Neural cell (in vitro differentiated cells): ENCODE measurements at regions not wholly inside any gene's neighbourhood (a gene's known extent, or its start where the extent isn't known, plus 50 kb on each side); places are given as distances from the start of the nearest gene placed in this dataset.

Experiments
- H2AFZ ChIP-seq: fragments of 200-600, 300-800 bp; sonication (generic), shearing (Covaris generic); 2 replicates; pipeline ENCODE4 v1.6.0; 2014; ENCODE audit warnings: low read depth, mild to moderate bottlenecking, antibody characterized with exemption, low read length, moderate library complexity
- H3F3A ChIP-seq: fragments of 200-600 bp; shearing (Covaris generic); 2 replicates; pipeline ENCODE4 v1.6.1; 2016; ENCODE audit warnings: mild to moderate bottlenecking, moderate library complexity, mixed read lengths, antibody characterized with exemption, low read length; ENCODE audit not compliant: insufficient read depth, poor library complexity, severe bottlenecking
- H3K27ac ChIP-seq: fragments of 200-600, 300-800 bp; sonication (generic), shearing (Covaris generic); 2 replicates; pipeline ENCODE4 v1.5.1; 2014; ENCODE audit warnings: mild to moderate bottlenecking, low read length, moderate library complexity
- H3K27me3 ChIP-seq: fragments of 300-800, 200-600 bp; sonication (generic), shearing (Covaris generic); 2 replicates; pipeline ENCODE4 v1.6.0; 2014; ENCODE audit warnings: mild to moderate bottlenecking, low read depth, low read length, moderate library complexity; ENCODE audit not compliant: insufficient read depth
- H3K36me3 ChIP-seq: fragments of 300-800, 200-600 bp; sonication (generic), shearing (Covaris generic); 2 replicates; pipeline ENCODE4 v1.5.1; 2014; ENCODE audit warnings: mild to moderate bottlenecking, antibody characterized with exemption, low read length, moderate library complexity; ENCODE audit not compliant: insufficient read depth
- H3K4me2 ChIP-seq: fragments of 300-800, 200-600 bp; sonication (generic), shearing (Covaris generic); 2 replicates; pipeline ENCODE4 v1.6.0; 2014; ENCODE audit warnings: mild to moderate bottlenecking, low read length
- H3K4me3 ChIP-seq: fragments of 300-800, 200-600 bp; sonication (generic), shearing (Covaris generic); 2 replicates; pipeline ENCODE4 v1.5.1; 2014; ENCODE audit warnings: mild to moderate bottlenecking, low read length, moderate library complexity
- H3K79me2 ChIP-seq: fragments of 200-600 bp; shearing (Covaris generic); replicated peaks from 2 replicates; pipeline ENCODE4 v1.6.0; 2014; ENCODE audit warnings: mild to moderate bottlenecking, low read length, moderate library complexity; ENCODE audit not compliant: insufficient read depth
- H3K9ac ChIP-seq: fragments of 300-800, 200-600 bp; sonication (generic), shearing (Covaris generic); 2 replicates; pipeline ENCODE4 v1.6.1; 2016; ENCODE audit warnings: mild to moderate bottlenecking, low read length, mixed read lengths
- H3K9me2 ChIP-seq: fragments of 200-600 bp; shearing (Covaris generic); 2 replicates; pipeline ENCODE4 v1.6.1; 2016; ENCODE audit warnings: mild to moderate bottlenecking, low read length, mixed read lengths; ENCODE audit not compliant: insufficient read depth
- H3K9me3 ChIP-seq: fragments of 200-600, 300-800 bp; sonication (generic), shearing (Covaris generic); 2 replicates; pipeline ENCODE4 v1.6.1; 2016; ENCODE audit warnings: mild to moderate bottlenecking, mixed run types, low read length, moderate library complexity, mixed read lengths
- H4K20me1 ChIP-seq: fragments of 200-600 bp; shearing (Covaris generic); 2 replicates; pipeline ENCODE4 v1.6.1; 2016; ENCODE audit warnings: mild to moderate bottlenecking, mixed run types; ENCODE audit not compliant: insufficient read depth
- CTCF ChIP-seq: fragments of 450-650 bp; IDR thresholded peaks from 2 replicates; pipeline ENCODE4 v1.5.1; 2014; ENCODE audit warnings: antibody characterized with exemption, mild to moderate bottlenecking, moderate library complexity; ENCODE audit not compliant: poor library complexity, severe bottlenecking
- EP300 ChIP-seq: fragments of 450-650 bp; conservative IDR thresholded peaks from 2 replicates; pipeline ENCODE4 v1.6.1; 2014; ENCODE audit warnings: antibody characterized with exemption, mild to moderate bottlenecking, moderate library complexity; ENCODE audit not compliant: poor library complexity, severe bottlenecking
- EZH2 ChIP-seq: fragments of 200-600, 300-800 bp; shearing (Covaris generic), sonication (generic); IDR thresholded peaks from 2 replicates; pipeline ENCODE4 v1.6.1; 2014; ENCODE audit warnings: antibody characterized with exemption, low read length, borderline replicate concordance, mild to moderate bottlenecking; ENCODE audit not compliant: insufficient read depth, poor library complexity, severe bottlenecking
- MXI1 ChIP-seq: fragments of 450-650 bp; conservative IDR thresholded peaks from 2 replicates; pipeline ENCODE4 v1.6.1; 2014; ENCODE audit warnings: antibody characterized with exemption, mild to moderate bottlenecking; ENCODE audit not compliant: poor library complexity, severe bottlenecking
- POLR2AphosphoS5 ChIP-seq: IDR thresholded peaks from 2 replicates; pipeline ENCODE4 v1.6.1; 2012
- RAD21 ChIP-seq: fragments of 450-650 bp; conservative IDR thresholded peaks from 2 replicates; pipeline ENCODE4 v1.6.1; 2014; ENCODE audit warnings: antibody characterized with exemption, mild to moderate bottlenecking, moderate library complexity
- REST ChIP-seq: IDR thresholded peaks from 2 replicates; pipeline ENCODE4 v1.6.1; 2012; ENCODE audit warnings: borderline replicate concordance
- SMC3 ChIP-seq: fragments of 450-650 bp; conservative IDR thresholded peaks from 2 replicates; pipeline ENCODE4 v1.6.1; 2014; ENCODE audit warnings: antibody characterized with exemption, mild to moderate bottlenecking, moderate library complexity; ENCODE audit not compliant: poor library complexity
- TAF1 ChIP-seq: IDR thresholded peaks from 2 replicates; pipeline ENCODE4 v1.6.1; 2012; ENCODE audit warnings: low read depth

- TF ChIP-seq CTCF (no peak), SMC3 (no peak), MXI1 (no peak), RAD21 (no peak), EZH2 (no peak)
- no peaks in the 10 kb centered on the region for H3K27me3 ChIP-seq
- no peak overlapping the region for H3K4me2 ChIP-seq
- no peak overlapping the region for H2AFZ ChIP-seq
- H3K9me3 ChIP-seq, result no peaks in the 10 kb centered on the region
- H3K9ac ChIP-seq, result no peak overlapping the region
- H3K4me3 ChIP-seq, result no peak overlapping the region
- H3K9me2 ChIP-seq, result no peaks in the 10 kb centered on the region
- H3F3A ChIP-seq, result no peaks in the 10 kb centered on the region
- H3K79me2 ChIP-seq, result no peaks in the 10 kb centered on the region
- no peaks in the 10 kb centered on the region for H3K36me3 ChIP-seq
- no peak overlapping the region for H3K27ac ChIP-seq
- H4K20me1 ChIP-seq, result no peaks in the 10 kb centered on the region
Observed at GRCh38 chr21:15199414-15200383, 134.9 kb upstream of the NRIP1 start.

GRCh38 chr21:15203740-15204139 is 138.9 kb upstream of the NRIP1 start:
- no peak for TF ChIP-seq TAF1
- no peak for TF ChIP-seq EZH2
- TF ChIP-seq CTCF, result no peak
- TF ChIP-seq MXI1, result no peak
- no peak for TF ChIP-seq SMC3
- no peak for TF ChIP-seq REST
- no peak for TF ChIP-seq POLR2AphosphoS5
- no peak for TF ChIP-seq RAD21
- TF ChIP-seq EP300, result no peak
- no peaks in the 10 kb centered on the region for H3K79me2 ChIP-seq
- H3K27ac ChIP-seq, result no peak overlapping the region
- H3F3A ChIP-seq, result no peaks in the 10 kb centered on the region
- no peaks in the 10 kb centered on the region for H3K9me3 ChIP-seq
- H3K36me3 ChIP-seq, result no peaks in the 10 kb centered on the region
- no peaks in the 10 kb centered on the region for H4K20me1 ChIP-seq
- no peaks in the 10 kb centered on the region for H3K9me2 ChIP-seq
- no peak overlapping the region for H3K4me3 ChIP-seq
- no peak overlapping the region for H3K4me2 ChIP-seq
- H3K27me3 ChIP-seq, result no peaks in the 10 kb centered on the region
- no peak overlapping the region for H2AFZ ChIP-seq
- no peak overlapping the region for H3K9ac ChIP-seq
